GM12875 (cell line): ENCODE measurements at regions not wholly inside any gene's neighbourhood (a gene's known extent, or its start where the extent isn't known, plus 50 kb on each side); places are given as distances from the start of the nearest gene placed in this dataset.

ENCODE experiments used
- H3K4me3 ChIP-seq: one replicate; pipeline ENCODE4 v1.5.1; 2011; ENCODE audit warnings: low read depth, low read length, control low read depth
- TF ChIP-seq, protein P1 (sequence below): IDR thresholded peaks from 2 replicates; pipeline ENCODE4 v1.5.1; 2011; ENCODE audit warnings: low read depth, mild to moderate bottlenecking, control low read depth, inconsistent platforms, low read length, moderate library complexity, borderline replicate concordance; ENCODE audit not compliant: insufficient read depth

DNA sequence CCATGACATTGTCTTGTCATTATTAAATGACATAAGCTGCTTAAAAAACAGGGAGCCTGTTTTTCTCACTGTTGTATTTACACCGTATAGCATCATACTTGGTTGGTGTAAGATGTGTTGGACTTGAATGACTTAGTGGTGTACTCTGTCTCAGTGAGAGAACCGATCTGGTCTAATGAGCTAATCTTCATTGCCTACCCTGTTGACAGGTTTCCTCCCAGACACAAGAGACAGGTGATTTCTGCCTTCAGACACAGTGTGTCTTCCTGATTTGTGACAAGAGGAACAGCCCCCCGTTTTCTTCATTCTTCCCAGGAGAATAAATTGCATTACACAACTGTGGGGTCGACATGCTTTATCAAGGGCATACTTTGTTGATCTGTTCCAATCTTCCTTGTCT, 137.2 kb upstream of the ID4 start:
- TF ChIP-seq, protein P1, sequence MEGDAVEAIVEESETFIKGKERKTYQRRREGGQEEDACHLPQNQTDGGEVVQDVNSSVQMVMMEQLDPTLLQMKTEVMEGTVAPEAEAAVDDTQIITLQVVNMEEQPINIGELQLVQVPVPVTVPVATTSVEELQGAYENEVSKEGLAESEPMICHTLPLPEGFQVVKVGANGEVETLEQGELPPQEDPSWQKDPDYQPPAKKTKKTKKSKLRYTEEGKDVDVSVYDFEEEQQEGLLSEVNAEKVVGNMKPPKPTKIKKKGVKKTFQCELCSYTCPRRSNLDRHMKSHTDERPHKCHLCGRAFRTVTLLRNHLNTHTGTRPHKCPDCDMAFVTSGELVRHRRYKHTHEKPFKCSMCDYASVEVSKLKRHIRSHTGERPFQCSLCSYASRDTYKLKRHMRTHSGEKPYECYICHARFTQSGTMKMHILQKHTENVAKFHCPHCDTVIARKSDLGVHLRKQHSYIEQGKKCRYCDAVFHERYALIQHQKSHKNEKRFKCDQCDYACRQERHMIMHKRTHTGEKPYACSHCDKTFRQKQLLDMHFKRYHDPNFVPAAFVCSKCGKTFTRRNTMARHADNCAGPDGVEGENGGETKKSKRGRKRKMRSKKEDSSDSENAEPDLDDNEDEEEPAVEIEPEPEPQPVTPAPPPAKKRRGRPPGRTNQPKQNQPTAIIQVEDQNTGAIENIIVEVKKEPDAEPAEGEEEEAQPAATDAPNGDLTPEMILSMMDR = no peak
- H3K4me3 ChIP-seq = no peak overlapping the region

DNA sequence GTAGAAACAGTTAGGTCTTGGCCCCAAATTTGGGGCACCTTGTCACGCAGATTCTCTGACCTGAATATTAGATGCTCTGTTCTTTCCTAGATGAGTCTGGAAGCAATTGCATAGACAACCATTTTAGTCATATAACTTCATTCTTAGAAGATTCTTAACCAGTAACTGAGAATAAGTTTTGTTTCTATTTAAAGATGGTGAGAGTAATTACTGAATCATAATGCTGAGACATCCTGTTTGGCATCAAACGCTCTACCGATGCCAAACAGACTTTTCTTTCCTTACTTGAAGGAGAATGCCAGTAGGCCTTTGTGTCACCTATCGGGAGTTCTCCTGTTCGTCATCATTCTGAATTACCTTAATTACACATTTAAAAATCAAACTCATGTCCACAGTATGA, 131.6 kb upstream of the ID4 start:
- TF ChIP-seq, protein P1 = no peak
- no peak overlapping the region for H3K4me3 ChIP-seq

DNA sequence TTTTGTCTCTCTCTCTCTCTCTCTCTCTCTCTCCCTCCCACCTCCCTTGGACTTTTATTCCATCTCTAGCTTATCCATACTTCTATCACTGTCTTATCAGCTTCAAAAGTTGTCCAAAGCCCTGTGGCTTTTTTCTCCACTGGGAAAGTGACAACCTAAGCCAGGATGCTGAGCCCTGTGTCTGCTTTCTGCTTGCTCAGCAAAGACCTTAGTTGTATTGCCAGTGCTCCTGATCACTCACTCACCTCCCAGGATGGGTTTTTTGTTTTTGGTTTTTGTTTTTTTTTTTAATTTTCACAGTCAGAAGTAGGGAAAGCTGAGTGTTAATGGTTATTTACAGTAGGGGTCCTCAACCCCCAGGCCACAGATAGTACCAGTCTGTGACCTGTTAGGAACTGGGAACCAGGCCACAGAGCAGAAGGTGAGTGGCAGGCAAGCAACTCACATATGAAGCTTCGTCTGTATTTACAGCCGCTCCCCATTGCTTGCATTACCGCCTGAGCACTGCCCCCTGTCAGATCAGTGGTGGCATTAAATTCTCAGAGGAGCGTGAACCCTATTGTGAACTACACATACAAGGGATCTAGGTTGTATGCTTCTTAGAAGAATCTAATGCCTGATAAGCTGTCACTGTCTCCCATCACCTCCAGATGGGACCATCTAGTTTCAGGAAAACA, 125.0 kb upstream of the ID4 start:
- H3K4me3 ChIP-seq = no peak overlapping the region
- TF ChIP-seq, protein P1 = no peak

DNA sequence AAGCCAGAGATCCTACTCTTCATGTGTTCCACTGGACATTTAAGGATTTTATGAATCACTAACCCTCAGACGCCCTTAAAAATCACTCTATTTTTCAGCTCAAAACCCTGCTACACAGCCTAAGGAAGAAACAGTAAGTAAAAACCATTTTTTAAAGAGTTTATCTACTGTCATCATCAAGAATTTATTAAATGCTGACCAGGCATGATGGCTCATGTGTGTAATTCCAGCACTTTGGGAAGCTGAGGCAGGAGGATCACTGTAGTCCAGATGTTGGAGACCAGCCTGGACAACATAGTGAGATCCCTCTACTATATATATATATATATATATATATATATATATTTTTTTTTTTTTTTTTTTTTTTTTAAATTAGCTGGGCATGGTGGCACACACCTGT, 124.2 kb upstream of the ID4 start:
- TF ChIP-seq, protein P1 = no peak
- H3K4me3 ChIP-seq = no peak overlapping the region

DNA sequence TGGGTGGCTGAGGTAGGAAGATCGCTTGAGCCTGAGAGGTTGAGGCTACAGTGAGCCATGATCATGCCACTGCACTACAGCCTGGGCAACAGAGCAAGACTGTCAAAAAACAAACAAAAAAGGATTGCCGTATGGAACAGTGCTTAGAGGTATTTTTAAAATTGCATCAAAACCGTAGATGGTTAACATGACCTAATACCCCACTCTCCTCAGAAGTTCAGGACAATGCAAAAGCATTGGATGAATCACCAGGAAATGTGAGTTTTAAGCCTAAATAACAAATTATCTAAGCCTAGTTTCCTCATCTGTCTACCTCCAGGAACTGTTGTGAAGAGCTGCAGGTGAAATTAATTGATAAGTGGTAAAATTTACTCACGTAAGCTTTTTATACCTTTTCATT, 123.8 kb upstream of the ID4 start:
- no peak overlapping the region for H3K4me3 ChIP-seq

DNA sequence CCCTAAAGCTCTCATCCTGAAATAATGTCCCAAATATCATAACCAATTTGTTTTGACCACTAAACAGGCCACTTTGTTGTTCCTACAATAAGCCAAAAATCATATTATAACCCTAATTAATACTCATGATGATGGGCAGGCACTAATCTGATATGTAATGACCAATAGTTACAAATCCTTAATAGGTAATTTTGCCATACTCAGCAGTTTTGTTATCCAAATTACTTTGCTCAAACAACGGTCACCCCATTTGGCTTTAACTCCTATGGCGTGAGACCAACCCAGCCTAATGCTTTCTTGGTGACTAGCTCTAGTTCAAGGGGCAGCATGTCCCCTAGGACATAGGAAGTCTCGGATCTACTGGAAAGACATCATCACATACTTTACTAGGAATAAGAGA, 123.2 kb upstream of the ID4 start:
- TF ChIP-seq, protein P1 = no peak
- no peak overlapping the region for H3K4me3 ChIP-seq

More for the DNA sequence above, 123.8 kb upstream of the ID4 start:
- TF ChIP-seq, protein P1 = no peak

DNA sequence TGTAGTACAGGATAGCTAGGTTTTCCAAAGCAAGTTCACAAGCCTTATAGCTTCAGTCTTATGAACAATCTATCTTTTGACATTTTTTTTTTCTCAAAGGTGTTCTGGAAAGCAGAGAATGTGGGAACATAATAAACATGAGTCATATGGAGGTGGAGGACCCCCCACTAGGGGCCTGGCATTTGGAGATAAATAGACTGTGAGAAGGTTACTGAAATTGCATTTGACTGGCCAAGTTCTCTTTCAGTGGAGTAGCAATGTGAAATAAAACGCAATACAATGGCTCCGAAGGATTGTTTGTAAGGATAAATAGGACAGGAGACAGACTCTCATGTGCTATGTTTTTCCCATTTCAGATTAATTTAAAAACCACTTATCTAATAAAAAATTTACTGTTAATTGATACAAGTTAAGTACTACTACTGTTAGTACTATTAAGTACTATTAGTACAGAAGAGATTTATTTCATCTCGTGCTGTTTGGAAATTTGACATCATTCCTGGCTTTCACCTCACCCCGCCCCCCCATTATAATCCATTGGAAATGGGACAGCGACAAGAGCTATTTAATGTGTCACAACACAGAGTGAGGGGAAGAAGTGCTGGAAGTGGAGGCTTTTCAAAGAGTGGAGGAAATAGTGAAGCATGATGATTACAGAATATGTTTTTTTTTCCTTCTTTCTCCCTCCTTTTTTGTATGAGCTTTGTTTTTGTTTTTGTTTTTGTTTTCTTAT, 122.6 kb upstream of the ID4 start:
- H3K4me3 ChIP-seq = no peak overlapping the region
- TF ChIP-seq, protein P1 = no peak
